SU-DHL-6 (cell line): ENCODE measurements at regions not wholly inside any gene's neighbourhood (a gene's known extent, or its start where the extent isn't known, plus 50 kb on each side); places are given as distances from the start of the nearest gene placed in this dataset.
"Not testable (repeated sequence)": the region's sequence is repeated elsewhere in the genome, so short reads cannot be mapped to it uniquely, and the experiment has no call there.

Source experiments
- H2AFZ ChIP-seq: fragments of 200-600 bp; sonication (generic); 2 replicates; pipeline ENCODE4 v1.6.1; 2014; ENCODE audit warnings: low read depth, mild to moderate bottlenecking, moderate library complexity, mixed read lengths, antibody characterized with exemption, low read length; ENCODE audit not compliant: severe bottlenecking
- H3F3A ChIP-seq: fragments of 200-600 bp; shearing (Covaris generic); 2 replicates; pipeline ENCODE4 v1.6.0; 2016; ENCODE audit warnings: antibody characterized with exemption, mild to moderate bottlenecking; ENCODE audit not compliant: insufficient read depth
- H3K27ac ChIP-seq: fragments of 200-600 bp; sonication (generic); 2 replicates; pipeline ENCODE4 v1.5.1; 2016; ENCODE audit warnings: low read depth, mild to moderate bottlenecking, low read length, moderate library complexity, mixed read lengths
- H3K27me3 ChIP-seq: fragments of 200-600 bp; sonication (generic), shearing (Covaris generic); 2 replicates; pipeline ENCODE4 v1.6.0; 2014; ENCODE audit warnings: mild to moderate bottlenecking, low read length
- H3K36me3 ChIP-seq: fragments of 200-600 bp; sonication (generic); 2 replicates; pipeline ENCODE4 v1.6.1; 2014; ENCODE audit warnings: mild to moderate bottlenecking, low read length, mixed read lengths
- H3K4me2 ChIP-seq: fragments of 300-600, 200-600 bp; shearing (Covaris generic), sonication (generic); 2 replicates; pipeline ENCODE4 v1.6.0; 2014; ENCODE audit warnings: low read length, low read depth, mild to moderate bottlenecking; ENCODE audit not compliant: poor library complexity, severe bottlenecking
- H3K4me3 ChIP-seq: fragments of 200-600 bp; sonication (generic); 2 replicates; pipeline ENCODE4 v1.5.1; 2014; ENCODE audit warnings: antibody characterized with exemption, low read length, mild to moderate bottlenecking, mixed read lengths; ENCODE audit not compliant: insufficient read depth, poor library complexity, severe bottlenecking
- H3K79me2 ChIP-seq: fragments of 200-600 bp; sonication (generic); 2 replicates; pipeline ENCODE4 v1.6.1; 2014; ENCODE audit warnings: mild to moderate bottlenecking, low read length, moderate library complexity; ENCODE audit not compliant: insufficient read depth
- H3K9ac ChIP-seq: fragments of 200-600 bp; sonication (generic); 2 replicates; pipeline ENCODE4 v1.7.0; 2014; ENCODE audit warnings: mild to moderate bottlenecking, low read length
- H3K9me2 ChIP-seq: fragments of 200-600 bp; sonication (generic); replicated peaks from 2 replicates; pipeline ENCODE4 v1.6.1; 2014; ENCODE audit warnings: low read length; ENCODE audit not compliant: insufficient read depth
- H3K9me3 ChIP-seq: fragments of 200-600 bp; sonication (generic); 2 replicates; pipeline ENCODE4 v1.6.1; 2014; ENCODE audit warnings: low read length, mixed read lengths; ENCODE audit not compliant: insufficient read depth
- H4K20me1 ChIP-seq: fragments of 200-600 bp; sonication (generic); 2 replicates; pipeline ENCODE4 v1.6.1; 2014; ENCODE audit warnings: low read depth, mild to moderate bottlenecking, antibody characterized with exemption, low read length, moderate library complexity, mixed read lengths
- CTCF ChIP-seq: fragments of 200-600 bp; sonication (generic); IDR thresholded peaks from one replicate; pipeline ENCODE4 v1.5.1; 2017; ENCODE audit warnings: antibody characterized with exemption, mild to moderate bottlenecking, low read length, moderate library complexity; ENCODE audit not compliant: insufficient read depth, poor library complexity, severe bottlenecking
- EZH2phosphoT487 ChIP-seq: fragments of 200-600 bp; sonication (generic), shearing (Covaris generic); conservative IDR thresholded peaks from 2 replicates; pipeline ENCODE4 v1.6.1; 2018; ENCODE audit warnings: mild to moderate bottlenecking, antibody characterized with exemption, low read length, moderate library complexity, mixed read lengths

- Histone ChIP-seq H4K20me1 (no peaks in the 10 kb centered on the region), H3K27me3 (no peaks in the 10 kb centered on the region), H3K79me2 (no peaks in the 10 kb centered on the region), H3K9me3 (no peaks in the 10 kb centered on the region), H3K9ac (no peak overlapping the region), H3K4me3 (no peak overlapping the region), H3K4me2 (no peak overlapping the region), H3K36me3 (no peaks in the 10 kb centered on the region), H3K9me2 (no peaks in the 10 kb centered on the region), H3F3A (no peaks in the 10 kb centered on the region), H3K27ac (no peak overlapping the region), H2AFZ (no peak overlapping the region)
- no peak for TF ChIP-seq EZH2phosphoT487
- TF ChIP-seq CTCF, result no peak
Observed at GRCh38 chr22:19606332-19607191, 82.4 kb upstream of the CLDN5 start.

GRCh38 chr22:19607192-19608002, 83.2 kb upstream of the CLDN5 start:
- no peak overlapping the region for H3K9ac ChIP-seq
- H2AFZ ChIP-seq, result no peak overlapping the region
- TF ChIP-seq CTCF (no peak), EZH2phosphoT487 (no peak)

GRCh38 chr22:19608003-19608690, 83.9 kb upstream of the CLDN5 start:
- Histone ChIP-seq H3F3A (no peaks in the 10 kb centered on the region), H3K27ac (no peak overlapping the region), H3K9ac (no peak overlapping the region), H2AFZ (no peak overlapping the region), H3K36me3 (no peaks in the 10 kb centered on the region), H3K9me3 (no peaks in the 10 kb centered on the region), H3K27me3 (no peaks in the 10 kb centered on the region), H3K4me2 (no peak overlapping the region), H3K79me2 (no peaks in the 10 kb centered on the region), H3K4me3 (no peak overlapping the region), H3K9me2 (no peaks in the 10 kb centered on the region), H4K20me1 (no peaks in the 10 kb centered on the region)
- TF ChIP-seq CTCF (no peak), EZH2phosphoT487 (no peak)

More at GRCh38 chr22:19607192-19608002, 83.2 kb upstream of the CLDN5 start:
- no peaks in the 10 kb centered on the region for H3K79me2 ChIP-seq
- no peak overlapping the region for H3K4me2 ChIP-seq
- no peaks in the 10 kb centered on the region for H3K36me3 ChIP-seq
- H3F3A ChIP-seq, result no peaks in the 10 kb centered on the region
- H4K20me1 ChIP-seq, result no peaks in the 10 kb centered on the region
- H3K9me3 ChIP-seq, result no peaks in the 10 kb centered on the region
- H3K4me3 ChIP-seq, result no peak overlapping the region
- H3K27ac ChIP-seq, result no peak overlapping the region
- H3K9me2 ChIP-seq, result no peaks in the 10 kb centered on the region
- H3K27me3 ChIP-seq, result no peaks in the 10 kb centered on the region

GRCh38 chr22:19609753-19610152, 85.5 kb upstream of the CLDN5 start:
- H3K4me2 ChIP-seq, H3F3A ChIP-seq, H3K9me3 ChIP-seq, H3K79me2 ChIP-seq, H3K27me3 ChIP-seq, H2AFZ ChIP-seq, H3K36me3 ChIP-seq, H3K9ac ChIP-seq, H3K4me3 ChIP-seq, H4K20me1 ChIP-seq, H3K9me2 ChIP-seq, H3K27ac ChIP-seq: not testable (repeated sequence)
